ENCODE measurements at regions not wholly inside any gene's neighbourhood (a gene's known extent, or its start where the extent isn't known, plus 50 kb on each side); places are given as distances from the start of the nearest gene placed in this dataset.

GRCh38 chr4:115279330-115279729 lies 165.9 kb upstream of the NDST4 start:
- TF ChIP-seq, protein P1, sequence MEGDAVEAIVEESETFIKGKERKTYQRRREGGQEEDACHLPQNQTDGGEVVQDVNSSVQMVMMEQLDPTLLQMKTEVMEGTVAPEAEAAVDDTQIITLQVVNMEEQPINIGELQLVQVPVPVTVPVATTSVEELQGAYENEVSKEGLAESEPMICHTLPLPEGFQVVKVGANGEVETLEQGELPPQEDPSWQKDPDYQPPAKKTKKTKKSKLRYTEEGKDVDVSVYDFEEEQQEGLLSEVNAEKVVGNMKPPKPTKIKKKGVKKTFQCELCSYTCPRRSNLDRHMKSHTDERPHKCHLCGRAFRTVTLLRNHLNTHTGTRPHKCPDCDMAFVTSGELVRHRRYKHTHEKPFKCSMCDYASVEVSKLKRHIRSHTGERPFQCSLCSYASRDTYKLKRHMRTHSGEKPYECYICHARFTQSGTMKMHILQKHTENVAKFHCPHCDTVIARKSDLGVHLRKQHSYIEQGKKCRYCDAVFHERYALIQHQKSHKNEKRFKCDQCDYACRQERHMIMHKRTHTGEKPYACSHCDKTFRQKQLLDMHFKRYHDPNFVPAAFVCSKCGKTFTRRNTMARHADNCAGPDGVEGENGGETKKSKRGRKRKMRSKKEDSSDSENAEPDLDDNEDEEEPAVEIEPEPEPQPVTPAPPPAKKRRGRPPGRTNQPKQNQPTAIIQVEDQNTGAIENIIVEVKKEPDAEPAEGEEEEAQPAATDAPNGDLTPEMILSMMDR (IDR thresholded peaks at IDR 0.05): no peak
- no peak for TF ChIP-seq ZFX (IDR thresholded peaks at IDR 0.05; ENCODE audit: borderline replicate concordance)

Measured in 22Rv1 (cell line).